Stimulated activated naive CD4-positive, alpha-beta T cell (primary cell): ENCODE measurements at regions not wholly inside any gene's neighbourhood (a gene's known extent, or its start where the extent isn't known, plus 50 kb on each side); places are given as distances from the start of the nearest gene placed in this dataset.
"Not testable (repeated sequence)": the region's sequence is repeated elsewhere in the genome, so short reads cannot be mapped to it uniquely, and the experiment has no call there.

ENCODE experiments used
- DNase-seq, 6 experiments: peaks; one replicate each; lab custom pipeline; 2025; lab: John Stamatoyannopoulos, UW

DNA sequence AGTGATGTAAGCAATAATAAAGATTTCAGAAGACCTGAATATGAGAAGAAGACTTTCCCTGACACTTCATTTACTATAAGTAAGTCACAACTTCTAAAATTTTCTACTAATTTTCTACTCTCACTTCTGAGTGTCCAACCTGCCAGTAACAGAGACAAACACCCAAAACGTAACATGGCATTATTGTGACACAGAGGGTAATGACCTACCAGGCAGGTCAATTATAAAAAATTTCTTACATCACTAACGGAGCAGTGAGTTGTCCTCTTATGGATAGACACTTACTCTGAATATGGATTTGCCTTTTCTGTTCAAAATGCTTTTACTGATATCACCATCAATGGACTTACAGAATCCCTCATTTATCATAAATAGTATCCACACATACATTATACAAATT, 405.9 kb upstream of the MAGEB16 start:
- no peak for DNase-seq

DNA sequence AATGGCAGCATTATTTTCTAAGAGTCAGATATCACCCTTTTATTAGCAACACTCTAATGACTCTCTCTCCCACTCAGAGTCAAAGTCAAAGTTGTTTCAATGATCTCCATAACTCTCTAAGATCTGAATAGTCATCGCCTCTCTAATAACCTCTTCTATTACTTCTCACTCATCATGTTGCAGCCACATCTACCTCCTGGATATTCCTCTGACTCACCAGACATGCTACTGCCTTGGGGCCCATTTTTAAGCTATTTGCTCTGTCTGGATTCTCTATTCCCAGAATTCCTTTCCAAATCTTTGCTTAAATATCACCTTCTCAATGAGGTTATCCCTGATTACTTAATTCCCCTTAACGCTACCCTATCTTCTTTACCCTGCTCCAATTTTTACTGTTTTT, 391.8 kb upstream of the MAGEB16 start:
- DNase-seq = no peak

- DNase-seq = no peak
These were observed 381.4 kb upstream of the MAGEB16 start for GRCh38 chrX:35416782-35417181.

DNA sequence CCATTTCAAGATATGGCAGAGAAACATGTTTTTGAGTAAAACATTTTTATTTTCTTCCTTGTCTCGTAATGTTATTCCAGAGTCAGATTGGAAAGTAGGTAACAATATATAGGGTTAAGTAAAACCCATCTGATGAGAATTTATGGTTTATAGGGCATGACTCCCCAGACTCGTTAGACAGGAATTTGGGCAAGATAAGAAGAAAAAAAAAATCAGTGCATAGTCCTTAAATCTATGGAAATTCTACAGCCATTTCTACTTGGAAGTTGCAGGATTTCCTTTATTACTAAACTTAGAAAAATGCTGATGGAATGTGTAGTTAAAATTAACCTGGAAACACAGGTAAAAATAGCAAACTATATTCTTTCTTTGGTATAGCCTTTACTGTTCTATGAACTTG, 366.1 kb upstream of the MAGEB16 start:
- no peak for DNase-seq

- DNase-seq = no peak
These were observed 359.0 kb upstream of the MAGEB16 start for GRCh38 chrX:35439034-35439660.

- no peak for DNase-seq
These were observed 358.4 kb upstream of the MAGEB16 start for GRCh38 chrX:35439692-35440091.

DNA sequence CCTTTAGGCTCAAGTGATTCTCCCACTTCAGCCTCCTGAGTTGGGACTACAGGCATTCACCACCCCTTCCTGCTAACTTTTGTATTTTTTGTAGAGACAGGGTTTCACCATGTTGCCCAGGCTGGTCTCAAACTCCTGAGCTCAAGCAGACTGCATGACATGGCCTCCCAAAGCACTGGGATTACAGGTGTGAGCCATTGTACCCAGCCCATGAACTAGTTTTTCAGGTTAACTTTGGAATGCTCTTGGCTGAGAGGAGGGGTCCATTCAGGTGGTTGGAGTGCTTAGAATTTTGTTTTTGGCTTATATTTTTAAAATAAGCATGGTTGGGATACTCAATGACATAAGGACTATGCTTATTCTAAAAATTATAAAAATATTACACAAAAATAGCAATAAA, 355.7 kb upstream of the MAGEB16 start:
- DNase-seq = no peak

DNA sequence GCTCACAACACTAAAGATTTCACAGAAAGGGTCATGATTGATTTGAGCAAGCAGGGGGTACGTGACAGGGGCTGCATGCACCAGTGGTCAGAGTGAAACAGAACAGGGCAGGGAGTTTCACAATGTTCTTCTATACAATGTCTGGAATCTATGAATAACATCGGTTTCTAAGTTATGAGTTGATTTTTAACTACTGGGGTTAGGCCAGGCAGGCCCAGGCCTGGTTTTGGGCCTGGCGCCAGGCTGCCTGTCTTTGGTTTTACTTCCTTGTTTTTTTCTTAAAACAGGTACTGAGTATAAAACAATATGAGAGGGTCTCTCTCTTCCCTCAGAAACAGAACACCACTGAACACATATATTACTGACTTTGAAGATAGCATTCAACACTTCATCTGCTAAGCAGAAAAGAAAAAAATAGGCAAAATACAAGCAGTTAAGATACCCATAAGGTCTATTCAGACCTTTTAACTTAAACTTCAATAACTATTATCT, 355.0 kb upstream of the MAGEB16 start:
- DNase-seq = peak in 1 of 6 experiments; percentile 0

DNA sequence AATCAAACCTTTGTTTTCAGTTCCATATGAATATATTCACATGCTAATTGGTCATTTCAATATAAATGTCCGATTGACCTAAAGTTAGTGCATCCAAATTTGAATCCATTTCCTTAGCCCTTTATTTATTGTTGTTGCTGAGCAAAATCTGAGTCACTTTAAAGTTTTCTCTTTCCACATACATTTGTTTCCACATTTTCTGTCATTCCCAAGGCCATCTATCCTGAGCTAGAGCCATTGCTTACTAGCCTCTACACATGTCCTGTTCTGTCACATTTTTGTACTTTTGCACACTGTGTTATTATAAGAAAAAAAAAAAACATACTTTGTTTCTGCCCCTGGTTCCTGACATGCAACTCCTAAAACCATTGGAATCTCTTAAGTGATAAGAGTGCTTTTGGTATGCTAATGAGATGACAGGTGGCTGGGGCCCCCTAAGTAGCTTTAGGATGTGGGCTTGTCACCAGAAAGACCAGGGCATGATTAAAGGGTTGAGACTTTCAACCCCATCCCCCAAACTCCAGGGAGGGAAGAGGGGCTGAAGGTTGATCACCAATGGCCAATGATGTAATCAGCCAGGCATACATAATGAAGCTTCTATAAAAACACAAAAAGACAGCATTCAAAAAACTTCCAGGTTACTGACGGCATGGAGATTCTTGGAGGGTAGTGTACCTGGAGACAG, 353.3 kb upstream of the MAGEB16 start:
- no peak for DNase-seq

GRCh38 chrX:35445912-35446311, 352.2 kb upstream of the MAGEB16 start:
- DNase-seq = no peak

- DNase-seq = no peak
These were observed 341.3 kb upstream of the MAGEB16 start for GRCh38 chrX:35456891-35457290.

DNA sequence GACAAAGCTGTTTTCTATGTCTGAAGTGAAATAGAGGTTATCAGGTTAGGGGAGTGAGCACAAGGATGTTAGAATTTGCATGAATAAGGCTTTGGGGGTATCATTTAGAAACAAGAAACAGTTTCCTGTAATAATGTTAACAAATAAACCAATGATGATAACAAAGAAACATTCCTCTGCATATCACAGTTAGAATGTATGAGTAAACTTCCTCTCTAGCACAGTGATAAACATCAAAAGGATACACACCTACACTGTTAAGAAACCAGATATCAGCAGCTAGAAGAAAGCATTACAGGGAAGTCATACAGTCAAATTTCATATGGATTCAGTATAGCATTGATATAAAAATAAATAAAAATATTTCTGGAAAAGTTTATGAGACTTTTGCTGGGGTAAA, 340.0 kb upstream of the MAGEB16 start:
- DNase-seq = no peak

DNA sequence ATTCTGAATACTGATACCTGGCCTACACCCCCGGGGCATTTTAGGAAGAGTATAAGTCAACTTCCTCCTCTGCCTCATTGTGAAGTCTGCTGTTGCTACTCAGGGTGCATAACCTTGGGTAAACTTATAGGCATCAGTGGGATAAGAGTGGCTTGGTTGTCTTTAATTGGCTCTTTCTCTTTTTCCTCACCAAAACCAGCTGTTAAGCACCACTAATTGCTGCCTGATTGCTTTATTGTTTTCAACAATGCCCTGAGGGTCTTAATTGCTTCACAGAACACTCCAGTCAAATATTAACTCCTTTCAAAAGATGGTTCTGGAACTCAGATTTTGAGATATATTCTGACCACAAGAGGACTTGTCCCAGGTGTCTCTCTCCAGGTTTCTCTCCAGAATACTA, 337.0 kb upstream of the MAGEB16 start:
- DNase-seq = no peak

DNA sequence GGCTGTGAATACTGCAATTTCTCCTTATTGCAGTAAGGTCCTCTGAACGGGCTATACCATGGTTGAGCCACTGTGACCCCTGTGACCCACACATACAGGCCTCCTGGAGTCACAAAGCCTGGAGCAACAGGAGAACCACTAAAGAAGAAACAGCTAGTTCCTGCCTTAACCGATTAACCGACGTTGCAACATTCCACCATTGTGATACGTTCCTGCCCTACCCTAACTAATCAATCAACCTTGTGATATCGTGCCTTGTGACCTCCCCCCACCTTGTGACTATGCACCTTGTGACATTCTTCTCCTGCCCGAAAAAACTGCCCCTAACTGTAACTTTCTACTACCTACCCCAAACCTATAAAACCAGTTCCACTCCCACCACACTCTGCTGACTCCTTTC, 301.5 kb upstream of the MAGEB16 start:
- not testable (repeated sequence) for DNase-seq

- DNase-seq = not testable (repeated sequence)
These were observed 300.7 kb upstream of the MAGEB16 start for GRCh38 chrX:35497453-35497852.

- DNase-seq = no peak
These were observed 298.9 kb upstream of the MAGEB16 start for GRCh38 chrX:35499071-35499862.

DNA sequence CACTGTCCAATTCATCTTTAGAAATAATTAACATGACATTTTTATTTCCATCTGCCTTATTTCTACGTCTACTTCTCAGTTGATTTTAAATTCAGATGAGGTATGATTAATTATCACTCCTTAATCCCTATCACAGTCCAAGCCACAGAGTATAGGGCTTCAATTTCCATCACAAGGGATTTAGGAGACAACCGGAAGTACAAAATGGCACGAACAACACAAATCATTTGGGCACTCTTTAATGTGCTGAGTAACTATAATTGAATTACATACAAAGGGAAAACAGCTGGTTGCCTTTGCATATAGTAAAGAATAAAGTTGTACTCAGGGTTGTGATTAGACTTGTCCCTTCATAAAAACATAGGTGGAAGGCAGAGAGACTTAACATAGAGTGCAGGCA, 290.4 kb upstream of the MAGEB16 start:
- no peak for DNase-seq

DNA sequence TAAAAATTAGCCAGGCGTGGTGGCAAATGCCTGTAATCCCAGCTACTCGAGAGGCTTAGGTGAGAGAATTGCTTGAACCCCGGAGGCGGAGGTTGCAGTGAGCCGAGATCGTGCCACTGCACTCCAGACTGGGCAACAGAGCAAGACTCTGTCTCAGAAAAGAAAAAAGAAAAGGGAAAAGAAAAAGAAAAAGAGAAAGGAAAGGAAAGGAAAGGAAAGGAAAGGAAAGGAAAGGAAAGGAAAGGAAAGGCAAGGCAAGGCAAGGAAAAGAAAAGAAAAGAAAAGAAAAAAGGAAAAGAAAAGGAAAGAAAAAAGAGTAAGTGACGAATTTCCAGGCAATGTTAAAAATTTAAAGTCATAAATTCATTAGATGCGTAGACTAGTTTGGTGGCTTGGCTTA, 250.1 kb upstream of the MAGEB16 start:
- DNase-seq = not testable (repeated sequence)

- no peak for DNase-seq
These were observed 240.2 kb upstream of the MAGEB16 start for GRCh38 chrX:35557916-35558315.

DNA sequence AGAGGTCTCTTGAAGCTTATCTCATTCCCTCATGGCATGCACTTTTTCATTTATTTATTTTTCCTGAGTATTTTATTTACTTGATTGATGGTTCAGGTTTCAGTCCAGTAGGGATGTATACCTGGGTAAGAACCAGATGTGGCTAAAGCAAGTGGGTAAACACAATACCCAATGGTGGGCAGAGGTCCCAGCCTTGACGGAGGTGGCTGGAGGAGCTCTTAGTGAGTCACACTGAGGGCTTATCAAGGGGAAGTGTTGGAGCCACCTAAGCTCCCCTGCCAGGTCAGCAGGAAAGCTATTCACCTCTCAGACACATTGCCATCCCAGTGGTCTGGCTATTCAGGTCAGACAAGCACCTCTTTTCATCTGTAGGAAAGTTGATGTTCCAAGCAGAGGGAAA, 236.2 kb upstream of the MAGEB16 start:
- DNase-seq = no peak

DNA sequence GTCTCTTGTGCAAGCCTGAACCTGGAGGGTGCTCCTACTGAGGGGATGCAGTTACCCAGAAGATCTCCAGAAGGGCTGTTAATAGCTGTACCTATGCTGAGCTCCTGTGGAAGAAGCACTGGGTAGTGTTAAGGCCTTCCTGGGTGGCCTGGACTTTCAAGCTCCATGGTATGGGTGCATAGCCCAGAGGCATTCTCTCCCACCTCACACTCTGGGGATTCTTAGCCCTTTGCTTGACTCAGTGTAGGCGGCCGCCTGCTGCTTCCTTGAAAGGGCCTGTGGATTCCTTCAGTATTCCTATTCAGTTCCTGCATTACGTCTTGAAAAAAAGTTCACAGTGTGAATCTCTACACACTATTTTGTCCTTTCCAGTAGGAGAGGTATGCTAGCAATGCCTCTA, 235.7 kb upstream of the MAGEB16 start:
- DNase-seq = no peak

- no peak for DNase-seq
These were observed 207.9 kb upstream of the MAGEB16 start for GRCh38 chrX:35590210-35590609.

DNA sequence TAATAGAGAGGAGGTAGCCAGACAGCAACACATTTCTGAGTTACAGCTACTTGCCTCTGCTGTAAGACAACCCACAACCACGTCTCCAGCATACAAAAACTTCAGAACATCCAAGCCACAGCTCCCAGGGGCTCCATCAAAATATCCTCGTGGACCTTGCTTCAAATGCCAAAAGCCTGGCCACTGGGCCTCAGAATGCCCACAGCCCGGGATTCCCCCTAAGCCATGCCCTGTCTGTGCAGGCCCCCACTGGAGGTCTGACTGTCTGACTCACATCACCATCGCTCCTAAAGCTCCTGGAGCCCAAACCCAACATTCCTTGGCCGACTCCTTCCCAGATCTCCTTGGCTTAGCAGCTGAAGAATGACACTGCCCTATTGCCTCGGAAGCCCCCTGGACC, 186.6 kb upstream of the MAGEB16 start:
- not testable (repeated sequence) for DNase-seq
